ENCODE measurements at regions not wholly inside any gene's neighbourhood (a gene's known extent, or its start where the extent isn't known, plus 50 kb on each side); places are given as distances from the start of the nearest gene placed in this dataset.

DNA sequence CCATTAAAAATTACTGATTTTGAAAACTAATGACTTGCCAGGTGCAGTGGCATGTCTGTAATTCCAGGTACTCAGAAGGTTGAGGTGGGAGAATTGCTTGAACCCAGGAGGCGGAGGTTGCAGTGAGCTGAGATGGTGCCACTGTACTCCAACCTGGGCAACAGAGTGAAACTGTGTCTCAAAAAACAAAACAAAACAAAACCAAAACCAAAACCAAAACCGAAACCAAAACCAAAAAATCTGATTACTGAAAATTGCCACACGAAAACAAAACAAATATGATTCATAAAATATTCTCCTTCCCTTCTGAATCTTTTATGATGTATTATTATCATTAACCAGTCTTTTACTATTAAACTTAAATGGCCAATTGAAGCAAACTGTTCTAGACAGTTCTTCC lies 74.1 kb downstream of the SERINC2 start:
- TF ChIP-seq, protein P1, sequence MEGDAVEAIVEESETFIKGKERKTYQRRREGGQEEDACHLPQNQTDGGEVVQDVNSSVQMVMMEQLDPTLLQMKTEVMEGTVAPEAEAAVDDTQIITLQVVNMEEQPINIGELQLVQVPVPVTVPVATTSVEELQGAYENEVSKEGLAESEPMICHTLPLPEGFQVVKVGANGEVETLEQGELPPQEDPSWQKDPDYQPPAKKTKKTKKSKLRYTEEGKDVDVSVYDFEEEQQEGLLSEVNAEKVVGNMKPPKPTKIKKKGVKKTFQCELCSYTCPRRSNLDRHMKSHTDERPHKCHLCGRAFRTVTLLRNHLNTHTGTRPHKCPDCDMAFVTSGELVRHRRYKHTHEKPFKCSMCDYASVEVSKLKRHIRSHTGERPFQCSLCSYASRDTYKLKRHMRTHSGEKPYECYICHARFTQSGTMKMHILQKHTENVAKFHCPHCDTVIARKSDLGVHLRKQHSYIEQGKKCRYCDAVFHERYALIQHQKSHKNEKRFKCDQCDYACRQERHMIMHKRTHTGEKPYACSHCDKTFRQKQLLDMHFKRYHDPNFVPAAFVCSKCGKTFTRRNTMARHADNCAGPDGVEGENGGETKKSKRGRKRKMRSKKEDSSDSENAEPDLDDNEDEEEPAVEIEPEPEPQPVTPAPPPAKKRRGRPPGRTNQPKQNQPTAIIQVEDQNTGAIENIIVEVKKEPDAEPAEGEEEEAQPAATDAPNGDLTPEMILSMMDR (conservative IDR thresholded peaks at IDR 0.05; ENCODE audit: low read length) = no peak
- no peak for TF ChIP-seq EZH2phosphoT487 (IDR thresholded peaks at IDR 0.05; ENCODE audit: borderline replicate concordance, low read depth, low read length)

All from OCI-LY7 (cell line).